HG03432 (cell line): ENCODE measurements at regions not wholly inside any gene's neighbourhood (a gene's known extent, or its start where the extent isn't known, plus 50 kb on each side); places are given as distances from the start of the nearest gene placed in this dataset.
"Not testable (repeated sequence)": the region's sequence is repeated elsewhere in the genome, so short reads cannot be mapped to it uniquely, and the experiment has no call there.

Source experiments
- ATAC-seq: cut with Tn5 transposase; IDR thresholded peaks from one replicate; pipeline ENCODE4 v1.9.1; 2021; ENCODE audit warnings: mild to moderate bottlenecking, moderate library complexity; ENCODE audit not compliant: unreplicated experiment

- no peak for ATAC-seq
Measured at GRCh38 chr4:26171501-26171900, 149.3 kb upstream of the RBPJ start.

- ATAC-seq: no peak
Measured at GRCh38 chr4:26171941-26172340, 148.9 kb upstream of the RBPJ start.

DNA sequence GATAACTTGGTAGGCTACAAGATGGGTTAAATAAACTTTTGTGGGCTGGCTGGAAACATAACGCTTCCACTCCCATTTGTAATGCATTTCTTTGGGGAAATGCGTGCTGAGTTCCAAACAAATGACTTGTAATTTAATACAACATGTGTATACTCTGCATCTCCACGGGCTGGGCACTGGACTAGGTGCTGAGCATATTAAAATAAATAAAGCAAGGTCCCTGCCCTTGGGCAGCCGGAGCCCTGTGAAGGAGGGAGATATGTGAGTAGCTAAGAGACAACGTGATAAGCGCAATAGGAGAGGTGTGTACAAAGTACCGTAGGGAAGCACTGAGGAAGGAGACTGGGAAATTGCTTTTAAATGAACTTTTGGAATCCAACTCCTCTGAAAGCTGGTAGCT, 147.2 kb upstream of the RBPJ start:
- no peak for ATAC-seq

DNA sequence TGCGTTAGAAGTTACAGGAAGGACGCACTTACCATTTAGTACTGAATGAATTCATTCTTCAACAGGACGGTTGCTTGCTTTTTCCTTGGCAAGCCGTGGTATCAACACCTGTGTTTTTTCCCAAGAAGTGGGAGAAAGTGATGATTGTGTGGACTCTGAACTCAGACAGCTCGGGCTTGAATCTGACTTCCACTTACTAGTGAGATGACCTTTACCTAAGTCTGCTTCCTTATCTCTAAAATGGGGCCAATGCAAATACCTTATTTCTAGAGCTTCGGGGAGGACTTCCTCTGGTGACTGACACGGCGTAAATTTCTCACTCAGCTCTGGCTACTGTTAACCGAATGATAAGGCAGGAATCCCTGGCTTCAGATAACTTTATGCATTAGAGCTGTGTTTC, 146.8 kb upstream of the RBPJ start:
- ATAC-seq: no peak

DNA sequence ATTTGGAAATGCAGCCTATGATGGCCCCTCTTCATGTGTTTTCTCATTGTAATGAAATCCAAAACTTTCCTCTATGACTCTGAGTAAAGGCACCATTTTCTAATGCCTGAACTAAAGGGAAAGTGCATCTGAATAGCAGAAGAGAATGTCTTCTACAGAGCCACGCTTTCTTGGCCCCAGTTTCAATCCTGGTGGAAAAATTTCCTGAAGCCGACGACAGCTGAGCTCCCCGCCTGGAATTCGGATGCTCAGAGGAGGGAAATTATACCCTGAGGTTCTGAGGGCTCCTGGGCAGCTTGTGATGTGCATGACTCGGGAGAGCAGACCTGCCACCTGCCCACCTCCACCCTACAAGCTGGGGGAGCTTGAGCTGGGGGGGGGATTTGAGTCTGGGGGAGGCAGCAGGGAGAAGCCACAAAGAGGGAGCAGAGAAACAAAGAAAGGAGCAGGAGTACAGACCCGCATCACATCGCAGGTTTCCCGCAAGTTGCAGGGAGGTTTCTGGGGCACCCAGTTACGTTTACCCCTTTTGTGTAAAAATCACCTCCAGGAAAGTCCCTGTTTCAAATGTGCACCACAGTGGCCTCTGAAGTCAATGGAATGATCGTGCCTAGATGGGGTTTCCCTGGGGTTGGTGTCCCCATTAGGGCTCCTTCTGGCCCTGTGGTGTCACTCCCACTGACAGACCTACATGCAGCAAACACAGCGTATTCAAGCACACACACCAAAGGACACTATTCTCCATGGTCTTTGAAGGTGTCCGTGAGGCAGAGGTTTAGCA, 145.6 kb upstream of the RBPJ start:
- peak; percentile 47 for ATAC-seq

DNA sequence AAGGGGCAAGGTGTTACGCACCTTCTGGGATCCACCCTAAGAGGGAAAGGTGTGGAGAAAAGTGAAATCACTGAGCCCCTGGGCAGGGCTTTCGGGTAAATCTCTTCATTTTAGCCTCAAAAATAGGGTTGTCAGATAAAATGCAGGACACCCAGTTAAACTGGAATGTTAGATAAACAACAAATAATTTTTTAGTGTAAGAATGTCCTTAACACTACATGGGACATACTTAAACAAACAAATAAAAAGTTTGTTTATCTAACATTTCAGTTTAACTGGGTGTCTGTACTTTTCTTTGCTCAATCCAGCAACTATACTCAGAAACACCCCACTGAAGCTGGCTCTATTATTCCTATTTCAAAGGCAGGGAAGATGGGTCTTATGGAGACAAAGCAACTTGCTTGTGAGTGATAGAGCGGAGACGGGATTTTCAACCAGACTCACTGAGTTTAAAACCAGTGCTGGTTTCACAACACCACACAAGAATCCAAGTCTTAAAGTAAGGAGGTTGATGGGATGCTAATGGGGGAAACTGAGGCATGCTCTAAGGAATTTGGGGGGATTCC, 144.8 kb upstream of the RBPJ start:
- no peak for ATAC-seq

- no peak for ATAC-seq
Measured at GRCh38 chr4:26176598-26177149, 144.1 kb upstream of the RBPJ start.

- peak; percentile 37 for ATAC-seq
Measured at GRCh38 chr4:26178854-26179253, 142.0 kb upstream of the RBPJ start.

GRCh38 chr4:26179316-26179760, 141.5 kb upstream of the RBPJ start:
- peak; percentile 82 for ATAC-seq

DNA sequence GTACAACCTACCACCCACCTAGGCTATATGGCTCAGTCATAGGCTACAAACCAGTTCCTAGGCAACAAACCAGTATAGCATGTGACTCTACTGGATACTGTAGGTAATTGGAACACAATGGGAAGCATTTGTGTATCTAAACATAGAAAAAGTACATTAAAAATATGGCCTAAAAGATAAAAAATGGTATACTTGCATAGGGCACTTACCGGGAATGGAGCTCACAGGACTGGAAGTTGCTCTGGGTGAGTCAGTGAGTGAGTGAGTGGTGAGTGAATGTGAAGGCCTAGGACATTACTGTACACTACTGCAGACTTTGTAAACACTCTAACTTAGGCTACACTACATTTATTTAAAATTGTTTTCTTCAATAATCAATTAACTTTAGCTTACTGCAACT, 139.2 kb upstream of the RBPJ start:
- no peak for ATAC-seq

- ATAC-seq: no peak
Measured at GRCh38 chr4:26183017-26183416, 137.8 kb upstream of the RBPJ start.

DNA sequence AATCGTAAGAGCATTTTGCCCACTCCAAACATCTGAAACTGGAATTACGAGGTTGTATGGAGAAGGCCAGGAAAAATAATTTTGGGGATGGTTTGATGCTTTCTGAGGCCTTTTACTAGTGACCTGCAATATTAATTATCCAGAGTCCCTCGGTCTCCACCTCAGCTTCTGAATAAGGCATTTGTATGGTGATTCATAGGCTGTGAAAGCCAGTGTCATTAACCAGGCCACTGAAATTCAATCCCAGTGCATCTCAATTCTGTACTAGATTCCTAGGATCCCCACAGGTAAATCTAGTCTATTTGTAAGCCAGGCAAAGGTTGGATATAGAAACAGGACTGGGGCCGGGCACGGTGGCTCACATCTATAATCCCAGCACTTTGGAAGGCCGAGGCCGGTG, 135.4 kb upstream of the RBPJ start:
- no peak for ATAC-seq

DNA sequence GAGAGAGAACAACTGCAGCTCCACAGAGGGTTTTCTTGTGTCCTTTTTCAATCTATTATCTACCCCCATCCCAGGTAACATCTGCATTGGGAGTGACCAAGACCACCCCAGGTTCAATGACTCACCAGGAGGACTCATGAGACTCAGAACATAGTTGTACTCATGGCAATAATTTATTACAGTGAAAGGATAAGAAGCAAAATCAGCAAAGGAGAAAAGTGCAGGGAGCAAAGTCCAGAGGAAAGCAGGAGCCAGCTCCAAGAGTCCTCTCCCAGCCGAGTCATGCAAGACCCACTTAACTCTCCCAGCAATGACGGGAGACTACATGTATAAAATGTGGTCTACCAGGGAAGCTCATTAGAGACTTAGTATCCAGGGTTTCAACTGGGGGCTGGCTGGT, 129.5 kb upstream of the RBPJ start:
- ATAC-seq: no peak

GRCh38 chr4:26192899-26193869, 127.6 kb upstream of the RBPJ start:
- peak; percentile 42 for ATAC-seq

DNA sequence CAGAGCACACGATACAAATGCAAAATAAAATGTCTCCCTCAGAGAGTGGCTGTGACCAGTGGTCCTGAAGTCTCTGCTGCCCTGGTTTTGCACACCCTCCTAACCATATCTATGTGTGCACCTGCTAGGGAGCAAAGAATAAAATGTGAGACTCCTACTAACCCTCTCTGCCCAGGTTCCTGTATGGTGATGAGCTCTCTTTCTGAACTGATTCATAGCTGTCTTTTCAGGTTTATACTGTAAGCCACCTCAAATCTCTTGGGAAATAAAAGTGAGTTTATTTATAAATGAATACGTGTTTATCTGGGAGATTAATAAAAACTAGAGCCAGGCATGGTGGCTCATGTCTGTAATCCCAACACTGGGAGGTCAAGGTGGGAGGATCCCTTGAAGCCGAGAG, 126.0 kb upstream of the RBPJ start:
- ATAC-seq: peak; percentile 50

- ATAC-seq: no peak
Measured at GRCh38 chr4:26196567-26196966, 124.2 kb upstream of the RBPJ start.

GRCh38 chr4:26197018-26197779, 123.6 kb upstream of the RBPJ start:
- peak; percentile 88 for ATAC-seq

DNA sequence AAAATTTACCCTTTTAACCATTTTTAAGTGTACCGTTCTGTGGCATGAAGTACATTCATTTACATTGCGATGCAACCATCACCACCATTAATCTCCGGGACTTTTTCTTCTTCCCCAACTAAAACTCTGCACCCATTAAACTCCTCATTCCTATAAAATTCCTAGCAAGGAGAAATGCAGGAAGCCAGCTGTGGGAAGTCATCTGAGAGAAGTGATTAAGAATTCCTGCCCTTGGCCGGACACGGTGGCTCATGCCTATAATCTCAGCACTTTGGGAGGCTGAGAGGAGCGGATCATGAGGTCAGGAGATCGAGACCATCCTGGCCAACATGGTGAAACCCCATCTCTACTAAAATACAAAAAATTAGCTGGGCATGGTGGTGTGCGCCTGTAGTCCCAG, 121.9 kb upstream of the RBPJ start:
- not testable (repeated sequence) for ATAC-seq

GRCh38 chr4:26199596-26199995, 121.2 kb upstream of the RBPJ start:
- ATAC-seq: no peak

GRCh38 chr4:26201120-26201519, 119.7 kb upstream of the RBPJ start:
- no peak for ATAC-seq
